GM12864 (cell line): ENCODE measurements at regions not wholly inside any gene's neighbourhood (a gene's known extent, or its start where the extent isn't known, plus 50 kb on each side); places are given as distances from the start of the nearest gene placed in this dataset.
"Not testable (repeated sequence)": the region's sequence is repeated elsewhere in the genome, so short reads cannot be mapped to it uniquely, and the experiment has no call there.

Experiments used
- DNase-seq: peaks from one replicate; pipeline ENCODE4 v3.0.0-alpha.2; 2011; ENCODE audit warnings: low read depth
- H3K4me3 ChIP-seq: 2 replicates; pipeline ENCODE4 v1.5.1; 2011; ENCODE audit warnings: mild to moderate bottlenecking, low read depth, low read length, control low read depth
- TF ChIP-seq, protein P1 (sequence below): IDR thresholded peaks from 2 replicates; pipeline ENCODE4 v1.5.1; 2011; ENCODE audit warnings: low read depth, mild to moderate bottlenecking, moderate library complexity, low read length, control low read depth, inconsistent platforms; ENCODE audit errors: missing control alignments

DNA sequence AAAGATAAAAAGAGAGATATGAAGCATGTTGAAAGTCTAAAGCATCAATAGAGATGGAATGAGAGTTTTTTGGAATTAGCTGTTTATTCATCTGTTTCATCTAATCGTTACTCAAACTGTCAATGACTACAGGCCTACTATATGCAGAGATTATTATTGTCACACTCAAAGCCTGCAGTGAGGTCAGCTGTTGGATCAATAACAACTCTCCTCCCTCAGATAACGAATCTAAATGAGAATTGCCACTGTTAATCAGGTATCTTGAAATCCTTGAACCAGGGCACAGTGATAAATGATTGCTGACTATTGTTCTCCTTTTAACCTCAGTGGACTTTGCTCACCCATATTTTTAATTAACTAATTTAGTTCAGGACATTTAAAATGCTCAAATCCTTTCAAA, 192.3 kb upstream of the SGO1 start:
- no peak for DNase-seq
- no peak overlapping the region for H3K4me3 ChIP-seq
- TF ChIP-seq, protein P1, sequence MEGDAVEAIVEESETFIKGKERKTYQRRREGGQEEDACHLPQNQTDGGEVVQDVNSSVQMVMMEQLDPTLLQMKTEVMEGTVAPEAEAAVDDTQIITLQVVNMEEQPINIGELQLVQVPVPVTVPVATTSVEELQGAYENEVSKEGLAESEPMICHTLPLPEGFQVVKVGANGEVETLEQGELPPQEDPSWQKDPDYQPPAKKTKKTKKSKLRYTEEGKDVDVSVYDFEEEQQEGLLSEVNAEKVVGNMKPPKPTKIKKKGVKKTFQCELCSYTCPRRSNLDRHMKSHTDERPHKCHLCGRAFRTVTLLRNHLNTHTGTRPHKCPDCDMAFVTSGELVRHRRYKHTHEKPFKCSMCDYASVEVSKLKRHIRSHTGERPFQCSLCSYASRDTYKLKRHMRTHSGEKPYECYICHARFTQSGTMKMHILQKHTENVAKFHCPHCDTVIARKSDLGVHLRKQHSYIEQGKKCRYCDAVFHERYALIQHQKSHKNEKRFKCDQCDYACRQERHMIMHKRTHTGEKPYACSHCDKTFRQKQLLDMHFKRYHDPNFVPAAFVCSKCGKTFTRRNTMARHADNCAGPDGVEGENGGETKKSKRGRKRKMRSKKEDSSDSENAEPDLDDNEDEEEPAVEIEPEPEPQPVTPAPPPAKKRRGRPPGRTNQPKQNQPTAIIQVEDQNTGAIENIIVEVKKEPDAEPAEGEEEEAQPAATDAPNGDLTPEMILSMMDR, result no peak

DNA sequence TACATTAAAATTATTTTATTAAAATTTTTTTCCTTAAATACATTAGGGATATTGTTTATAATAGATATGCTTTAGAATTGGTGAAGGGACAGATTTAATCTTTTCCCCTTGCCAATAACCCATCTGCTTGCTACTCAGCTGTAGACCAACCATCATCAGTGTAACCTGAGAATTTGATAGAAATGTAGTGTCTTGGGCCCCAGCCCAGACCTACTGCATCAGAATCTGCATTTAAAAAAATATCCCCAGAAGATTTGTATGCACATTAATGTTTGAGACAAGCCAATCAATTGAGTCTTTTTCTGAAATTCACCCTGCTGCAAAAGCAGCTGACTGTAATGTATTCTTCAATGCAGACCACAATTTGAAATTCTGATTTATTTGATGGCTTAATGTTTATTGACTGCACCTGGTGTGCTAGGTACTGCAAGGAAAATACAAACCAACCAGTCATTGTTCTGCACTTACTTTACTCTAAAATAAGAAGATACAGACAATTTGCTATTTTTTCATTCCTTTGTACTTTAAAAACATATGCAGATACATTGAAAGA, 190.7 kb upstream of the SGO1 start:
- no peak overlapping the region for H3K4me3 ChIP-seq
- TF ChIP-seq, protein P1, result no peak
- no peak for DNase-seq

DNA sequence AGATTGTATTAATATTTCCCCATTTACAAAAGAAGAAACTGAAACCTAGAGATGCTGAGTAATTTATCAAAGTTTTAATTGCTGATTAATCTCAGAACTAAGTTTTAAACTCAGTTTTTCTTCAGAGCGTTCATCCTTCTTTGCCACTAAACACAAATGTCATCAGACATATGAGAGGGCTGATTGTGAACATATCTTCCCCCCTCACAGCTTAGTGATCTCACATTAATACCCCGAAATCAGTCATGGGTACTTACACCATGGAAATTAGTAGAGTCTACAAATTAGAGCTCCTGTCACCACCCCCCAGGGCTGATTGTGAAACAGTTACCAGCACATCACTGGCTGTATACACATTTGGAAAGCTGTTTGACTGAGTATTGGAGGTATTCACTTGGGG, 189.3 kb upstream of the SGO1 start:
- no peak overlapping the region for H3K4me3 ChIP-seq
- TF ChIP-seq, protein P1, result no peak
- DNase-seq, result no peak

DNA sequence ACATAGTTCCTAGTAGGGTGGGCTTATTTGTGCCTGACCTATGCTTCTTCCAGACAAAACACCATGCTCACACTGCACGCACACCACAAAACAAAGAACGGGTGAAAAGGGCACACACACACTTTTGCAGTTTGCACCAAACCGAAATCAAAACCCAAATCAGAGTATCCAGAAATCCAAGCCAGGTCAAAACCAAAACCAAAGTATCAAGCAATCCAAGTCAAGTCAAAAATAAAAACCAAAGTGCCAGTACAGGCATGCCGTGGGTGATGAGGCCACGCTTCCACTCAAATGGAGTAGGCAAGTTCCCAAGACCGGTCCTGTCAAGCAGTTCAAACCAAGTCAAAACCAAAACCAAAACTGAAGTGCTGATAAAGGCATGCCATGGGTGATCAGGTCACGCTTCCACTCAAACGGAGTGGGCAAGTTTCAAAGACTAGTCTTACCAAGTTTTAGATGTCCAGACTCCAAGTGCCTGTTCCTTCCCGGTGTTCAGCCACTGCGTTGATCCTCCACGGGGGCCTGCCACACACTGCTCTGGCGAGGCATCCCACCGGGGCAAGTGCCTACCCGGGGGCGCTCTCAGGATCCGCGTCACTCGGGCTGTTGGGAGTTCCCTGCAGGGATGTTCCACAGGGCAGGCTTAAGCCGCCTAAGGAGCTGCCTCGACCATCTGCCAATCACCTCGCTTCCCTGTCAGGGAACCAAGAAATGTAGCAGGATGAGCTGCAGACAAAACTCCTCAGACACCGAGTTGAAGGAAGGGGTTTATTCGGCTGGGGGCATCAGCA, 184.5 kb upstream of the SGO1 start:
- not testable (repeated sequence) for H3K4me3 ChIP-seq, DNase-seq

DNA sequence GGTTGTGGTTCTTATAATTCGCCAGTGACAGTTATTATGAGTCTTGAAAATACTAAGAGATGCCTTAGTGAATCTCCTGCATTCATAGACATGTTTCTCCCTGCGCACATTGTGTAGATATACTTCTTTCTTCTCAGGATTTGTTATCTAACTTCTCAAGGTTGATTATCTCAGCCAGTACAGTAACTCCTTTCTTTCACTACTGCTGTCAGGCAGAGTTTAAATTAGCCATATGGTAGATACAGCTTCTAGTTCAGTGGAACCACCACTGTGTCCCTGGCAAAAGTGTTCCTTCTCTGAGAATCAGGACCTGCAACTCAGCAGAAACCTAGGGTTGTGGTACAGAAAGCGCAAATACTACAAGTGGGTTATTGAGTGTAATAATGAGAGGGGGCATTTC, 175.0 kb upstream of the SGO1 start:
- DNase-seq, result no peak
- no peak overlapping the region for H3K4me3 ChIP-seq
- TF ChIP-seq, protein P1, result no peak

DNA sequence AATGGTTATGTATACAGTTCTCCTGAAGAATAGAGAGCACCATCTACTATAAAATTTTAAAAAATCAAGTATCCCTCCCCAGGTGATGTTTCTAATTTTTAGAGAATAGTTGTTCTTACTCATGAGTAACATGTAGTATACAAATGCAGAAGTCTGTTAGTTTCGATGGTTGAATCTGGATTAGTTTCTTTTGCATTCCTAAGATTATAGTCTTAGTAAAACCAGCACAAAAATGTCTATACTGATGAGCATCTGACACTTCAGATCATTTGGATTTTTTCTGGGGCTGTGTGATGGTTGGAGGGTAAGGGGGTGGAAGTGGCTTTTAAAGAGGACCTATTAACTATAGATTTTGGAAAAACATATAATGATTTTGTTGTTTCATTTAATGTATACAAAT, 167.3 kb upstream of the SGO1 start:
- H3K4me3 ChIP-seq, result no peak overlapping the region
- TF ChIP-seq, protein P1, result no peak
- DNase-seq, result no peak

DNA sequence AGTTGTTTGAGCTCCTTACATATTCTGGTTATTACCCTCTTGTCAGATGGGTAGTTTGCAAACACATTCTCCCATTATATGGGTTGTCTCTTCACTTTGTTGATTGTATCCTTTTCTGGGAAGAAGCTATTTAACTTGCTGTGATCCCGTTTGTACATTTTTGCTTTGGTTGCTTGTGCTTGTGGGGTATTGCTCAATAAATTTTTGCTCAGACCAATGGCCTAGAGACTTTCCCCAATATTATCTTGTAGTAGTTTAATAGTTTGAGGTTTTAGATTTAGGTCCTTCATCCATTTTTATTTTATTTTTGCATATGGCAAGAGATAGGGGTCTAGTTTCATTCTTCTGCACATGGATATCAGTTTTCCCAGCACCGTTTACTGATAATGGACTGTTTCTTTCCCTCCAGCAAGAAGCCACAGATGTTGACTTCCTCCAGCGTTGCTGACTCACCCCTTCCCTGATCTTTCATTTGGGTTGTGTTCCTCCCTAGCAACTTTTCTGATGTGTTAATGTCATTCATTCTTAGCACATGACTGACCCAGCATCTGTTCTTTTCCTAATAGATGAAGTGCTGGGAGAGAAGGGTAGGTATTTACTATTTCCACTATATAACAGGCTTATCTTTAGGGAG, 166.7 kb upstream of the SGO1 start:
- DNase-seq, result no peak
- no peak overlapping the region for H3K4me3 ChIP-seq
- TF ChIP-seq, protein P1, result no peak
